ENCODE measurements at regions not wholly inside any gene's neighbourhood (a gene's known extent, or its start where the extent isn't known, plus 50 kb on each side); places are given as distances from the start of the nearest gene placed in this dataset.
A peak's percentile ranks its signal among the peaks of the same experiment; 100 is the strongest.

DNA sequence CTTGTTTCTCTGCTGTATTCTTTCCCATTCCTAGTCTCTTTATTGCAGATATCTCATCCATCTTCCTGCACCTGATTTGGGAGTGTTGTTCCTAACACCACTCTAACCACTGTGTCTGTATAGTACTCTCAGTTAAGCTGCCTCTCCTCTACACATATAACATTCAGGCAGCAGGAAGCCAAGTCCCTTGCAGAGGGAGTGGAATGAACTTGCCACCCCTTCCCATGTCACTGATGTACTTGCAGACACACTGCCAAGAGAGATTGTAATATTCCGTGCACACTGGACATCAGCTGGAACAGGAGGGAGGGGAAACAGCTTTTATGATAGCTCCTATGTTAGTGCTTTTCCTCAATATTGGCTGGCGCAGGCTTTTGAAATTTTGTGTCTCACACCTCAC is 281.6 kb upstream of the E2F7 start:
- TF ChIP-seq, protein P1, sequence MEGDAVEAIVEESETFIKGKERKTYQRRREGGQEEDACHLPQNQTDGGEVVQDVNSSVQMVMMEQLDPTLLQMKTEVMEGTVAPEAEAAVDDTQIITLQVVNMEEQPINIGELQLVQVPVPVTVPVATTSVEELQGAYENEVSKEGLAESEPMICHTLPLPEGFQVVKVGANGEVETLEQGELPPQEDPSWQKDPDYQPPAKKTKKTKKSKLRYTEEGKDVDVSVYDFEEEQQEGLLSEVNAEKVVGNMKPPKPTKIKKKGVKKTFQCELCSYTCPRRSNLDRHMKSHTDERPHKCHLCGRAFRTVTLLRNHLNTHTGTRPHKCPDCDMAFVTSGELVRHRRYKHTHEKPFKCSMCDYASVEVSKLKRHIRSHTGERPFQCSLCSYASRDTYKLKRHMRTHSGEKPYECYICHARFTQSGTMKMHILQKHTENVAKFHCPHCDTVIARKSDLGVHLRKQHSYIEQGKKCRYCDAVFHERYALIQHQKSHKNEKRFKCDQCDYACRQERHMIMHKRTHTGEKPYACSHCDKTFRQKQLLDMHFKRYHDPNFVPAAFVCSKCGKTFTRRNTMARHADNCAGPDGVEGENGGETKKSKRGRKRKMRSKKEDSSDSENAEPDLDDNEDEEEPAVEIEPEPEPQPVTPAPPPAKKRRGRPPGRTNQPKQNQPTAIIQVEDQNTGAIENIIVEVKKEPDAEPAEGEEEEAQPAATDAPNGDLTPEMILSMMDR (conservative IDR thresholded peaks at IDR 0.05; ENCODE audit: control insufficient read depth, insufficient read depth, low read depth, low read length): no peak
- H3K4me3 ChIP-seq (ENCODE audit: control insufficient read depth, low read depth, low read length): no peak overlapping the region
- no peak for DNase-seq (ENCODE audit: low read depth)

DNA sequence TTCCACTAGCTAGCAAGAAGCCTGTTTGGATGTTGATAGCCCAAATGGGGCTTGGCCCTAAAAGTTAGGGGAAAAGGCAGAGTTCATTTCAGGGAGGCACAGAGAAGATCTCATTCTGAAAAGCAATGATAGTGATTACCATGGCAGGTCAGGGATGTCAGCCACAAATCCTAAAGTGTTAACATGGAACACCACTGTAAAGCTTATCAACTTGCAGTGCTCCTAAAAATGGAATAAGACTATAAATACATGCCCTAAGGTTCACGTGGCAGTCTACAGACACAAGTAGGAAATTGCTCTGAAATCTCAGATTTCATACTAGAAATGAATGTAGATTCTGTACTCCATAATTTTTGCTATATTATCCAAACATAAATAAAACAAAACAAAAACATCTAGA is 280.0 kb upstream of the E2F7 start:
- TF ChIP-seq, protein P1 (conservative IDR thresholded peaks at IDR 0.05; ENCODE audit: control insufficient read depth, insufficient read depth, low read depth, low read length): no peak
- H3K4me3 ChIP-seq (ENCODE audit: control insufficient read depth, low read depth, low read length): no peak overlapping the region
- no peak for DNase-seq (ENCODE audit: low read depth)

DNA sequence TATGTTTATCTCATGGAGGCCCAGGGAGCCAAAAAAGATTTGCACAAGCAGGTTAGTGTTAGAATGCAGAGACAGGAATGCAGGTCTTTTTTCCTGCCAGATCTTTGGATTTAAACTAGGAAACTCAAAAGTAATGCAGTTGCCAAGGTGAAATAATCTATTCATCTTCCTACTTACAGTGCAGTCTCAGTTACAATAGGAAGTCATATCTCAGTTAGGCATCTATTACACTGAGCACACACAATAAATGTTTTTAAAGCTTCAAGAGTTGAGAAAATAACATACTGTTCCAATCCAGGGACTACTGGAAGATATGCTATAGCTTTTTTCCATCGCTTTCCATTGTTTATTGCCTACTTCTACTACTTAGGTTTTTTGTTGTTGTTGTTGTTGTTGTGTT is 279.3 kb upstream of the E2F7 start:
- DNase-seq (ENCODE audit: low read depth): no peak
- H3K4me3 ChIP-seq (ENCODE audit: control insufficient read depth, low read depth, low read length): no peak overlapping the region
- TF ChIP-seq, protein P1 (conservative IDR thresholded peaks at IDR 0.05; ENCODE audit: control insufficient read depth, insufficient read depth, low read depth, low read length): no peak

DNA sequence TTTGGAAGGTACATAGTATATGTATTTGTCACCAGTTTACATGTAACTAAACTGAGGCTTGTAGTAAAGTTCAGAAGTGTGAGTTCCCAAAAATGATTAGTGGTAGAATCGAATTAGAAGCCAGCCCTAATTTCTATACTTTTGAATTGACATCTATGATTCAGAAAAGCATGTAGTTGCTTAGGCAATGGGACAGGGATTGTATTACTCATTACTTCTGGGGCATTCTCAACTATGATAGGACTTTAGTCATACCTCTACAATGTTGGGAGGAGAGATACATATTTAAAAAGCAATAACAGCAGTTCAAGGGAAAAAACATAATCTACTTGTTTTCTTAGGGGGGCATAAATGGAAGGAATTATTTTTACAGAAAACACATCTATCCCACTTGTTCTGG is 277.9 kb upstream of the E2F7 start:
- H3K4me3 ChIP-seq (ENCODE audit: control insufficient read depth, low read depth, low read length): no peak overlapping the region
- TF ChIP-seq, protein P1 (conservative IDR thresholded peaks at IDR 0.05; ENCODE audit: control insufficient read depth, insufficient read depth, low read depth, low read length): no peak
- DNase-seq (ENCODE audit: low read depth): peak; percentile 75

DNA sequence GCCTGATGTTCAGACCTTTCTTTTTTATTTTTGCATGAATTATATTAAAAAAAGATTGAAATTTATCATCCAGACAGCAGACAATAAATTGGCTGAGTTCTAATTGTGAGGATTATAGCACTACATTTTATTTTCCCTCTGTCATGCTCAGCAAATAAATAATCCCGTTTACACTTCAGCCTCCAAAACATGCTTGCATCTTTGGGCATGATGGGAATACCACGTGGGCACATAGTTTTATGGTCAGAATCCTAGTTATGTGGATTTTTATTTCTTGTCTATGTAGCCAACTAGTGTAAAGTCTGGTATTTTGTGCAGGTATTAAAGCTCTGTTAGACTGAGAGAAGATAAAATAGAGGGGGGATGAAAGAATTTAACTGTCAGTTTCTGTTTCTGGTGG is 276.9 kb upstream of the E2F7 start:
- H3K4me3 ChIP-seq (ENCODE audit: control insufficient read depth, low read depth, low read length): no peak overlapping the region
- TF ChIP-seq, protein P1 (conservative IDR thresholded peaks at IDR 0.05; ENCODE audit: control insufficient read depth, insufficient read depth, low read depth, low read length): no peak
- DNase-seq (ENCODE audit: low read depth): no peak

DNA sequence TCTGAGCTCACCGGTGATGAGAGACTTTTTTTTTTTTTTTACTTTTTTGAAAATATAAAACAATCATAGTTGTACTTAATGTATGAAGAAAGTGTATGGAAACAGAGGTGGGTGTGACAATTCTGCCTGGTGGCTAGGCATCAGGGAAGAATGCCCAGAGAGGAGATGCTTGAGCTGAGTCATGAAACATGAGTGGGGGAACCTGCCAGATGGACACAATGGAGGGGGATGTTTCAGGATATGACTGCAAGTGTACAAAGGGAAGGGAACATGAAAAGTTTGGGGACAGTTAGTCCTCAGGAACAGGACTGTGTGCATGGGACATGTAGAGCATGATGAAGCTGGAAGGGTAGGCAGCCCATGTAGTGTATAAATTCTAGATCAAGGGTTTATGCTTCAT is 274.2 kb upstream of the E2F7 start:
- peak; percentile 76 for DNase-seq (ENCODE audit: low read depth)
- TF ChIP-seq, protein P1 (conservative IDR thresholded peaks at IDR 0.05; ENCODE audit: control insufficient read depth, insufficient read depth, low read depth, low read length): no peak
- no peak overlapping the region for H3K4me3 ChIP-seq (ENCODE audit: control insufficient read depth, low read depth, low read length)

DNA sequence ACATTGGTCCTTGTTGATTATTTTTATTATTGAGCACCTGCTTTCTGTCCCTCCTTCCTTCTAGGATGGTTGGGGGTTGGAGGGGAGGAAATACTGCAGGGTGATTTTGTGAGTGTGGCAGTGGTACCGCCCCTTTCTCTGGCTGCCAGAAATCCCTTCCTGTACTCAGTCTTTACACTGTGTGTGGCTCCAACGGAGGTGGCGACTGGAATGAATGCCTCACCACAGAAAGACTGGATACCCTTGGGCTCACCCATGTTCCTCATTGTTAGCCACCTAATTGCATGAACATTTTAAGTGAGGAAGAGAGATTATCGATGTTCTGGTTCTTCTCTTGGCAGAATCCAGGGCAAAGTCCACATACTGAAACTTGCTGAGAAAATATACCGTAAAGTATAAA is 272.0 kb upstream of the E2F7 start:
- H3K4me3 ChIP-seq (ENCODE audit: control insufficient read depth, low read depth, low read length): no peak overlapping the region
- DNase-seq (ENCODE audit: low read depth): no peak

More for the DNA sequence above, 272.0 kb upstream of the E2F7 start:
- TF ChIP-seq, protein P1 (conservative IDR thresholded peaks at IDR 0.05; ENCODE audit: control insufficient read depth, insufficient read depth, low read depth, low read length): no peak
